Cerebellar cortex (tissue), 1 donor: ENCODE measurements at regions not wholly inside any gene's neighbourhood (a gene's known extent, or its start where the extent isn't known, plus 50 kb on each side); places are given as distances from the start of the nearest gene placed in this dataset.
A peak's percentile ranks its signal among the peaks of the same experiment; 100 is the strongest.

Experiments used
- DNase-seq: peaks from one replicate; pipeline ENCODE4 v3.0.0-alpha.2; 2015; ENCODE audit warnings: low spot score

GRCh38 chr1:229111703-229112319 lies 159.1 kb upstream of the RAB4A start:
- no peak for DNase-seq

GRCh38 chr1:229112832-229113548 lies 157.9 kb upstream of the RAB4A start:
- no peak for DNase-seq

- no peak for DNase-seq
These were observed 156.6 kb upstream of the RAB4A start for GRCh38 chr1:229114315-229114714.

- no peak for DNase-seq
These were observed 156.0 kb upstream of the RAB4A start for GRCh38 chr1:229114850-229115365.

GRCh38 chr1:229116114-229116513 lies 154.8 kb upstream of the RAB4A start:
- no peak for DNase-seq

GRCh38 chr1:229117664-229118300 lies 153.1 kb upstream of the RAB4A start:
- DNase-seq, result peak; percentile 4

GRCh38 chr1:229118477-229119061 lies 152.3 kb upstream of the RAB4A start:
- no peak for DNase-seq

- no peak for DNase-seq
These were observed 151.8 kb upstream of the RAB4A start for GRCh38 chr1:229119161-229119560.

GRCh38 chr1:229119876-229120275 lies 151.0 kb upstream of the RAB4A start:
- no peak for DNase-seq

- DNase-seq, result no peak
These were observed 149.0 kb upstream of the RAB4A start for GRCh38 chr1:229121845-229122436.

- DNase-seq, result no peak
These were observed 148.3 kb upstream of the RAB4A start for GRCh38 chr1:229122606-229123005.

GRCh38 chr1:229124116-229124515 lies 146.8 kb upstream of the RAB4A start:
- no peak for DNase-seq

- peak; percentile 17 for DNase-seq
These were observed 146.3 kb upstream of the RAB4A start for GRCh38 chr1:229124520-229125124.

GRCh38 chr1:229127301-229127700 lies 143.6 kb upstream of the RAB4A start:
- DNase-seq, result no peak

- no peak for DNase-seq
These were observed 142.8 kb upstream of the RAB4A start for GRCh38 chr1:229128066-229128608.

GRCh38 chr1:229129301-229130027 lies 141.4 kb upstream of the RAB4A start:
- no peak for DNase-seq

GRCh38 chr1:229130028-229130668 lies 140.8 kb upstream of the RAB4A start:
- DNase-seq, result no peak

GRCh38 chr1:229131243-229132105 lies 139.4 kb upstream of the RAB4A start:
- no peak for DNase-seq

GRCh38 chr1:229132106-229132443 lies 138.8 kb upstream of the RAB4A start:
- DNase-seq, result no peak

- no peak for DNase-seq
These were observed 138.2 kb upstream of the RAB4A start for GRCh38 chr1:229132706-229133105.
